ENCODE measurements at regions not wholly inside any gene's neighbourhood (a gene's known extent, or its start where the extent isn't known, plus 50 kb on each side); places are given as distances from the start of the nearest gene placed in this dataset.

- TF ChIP-seq CTCF (IDR thresholded peaks at IDR 0.05) (no peak), EP300 (IDR thresholded peaks at IDR 0.05) (no peak), POLR2A (IDR thresholded peaks at IDR 0.05) (no peak)
- no peaks in the 10 kb centered on the region for H3K36me3 ChIP-seq
- H3K27me3 ChIP-seq = no peaks in the 10 kb centered on the region
- no peaks in the 10 kb centered on the region for H3K4me1 ChIP-seq
- H3K27ac ChIP-seq = no peak overlapping the region
- WGBS, 2 donors = 89 to 92% methylated on average over 5 of the region's 5 CpGs
- DNase-seq (ENCODE audit: low spot score in 2 of 2) = no peak
- H3K4me3 ChIP-seq = no peak overlapping the region
- H3K9me3 ChIP-seq = no peaks in the 10 kb centered on the region
These were observed 233.7 kb upstream of the SOX21 start for GRCh38 chr13:94946039-94946438.

GRCh38 chr13:94938124-94938523, 225.8 kb upstream of the SOX21 start:
- TF ChIP-seq POLR2A (IDR thresholded peaks at IDR 0.05) = no peak
- no peak for TF ChIP-seq CTCF (IDR thresholded peaks at IDR 0.05)
- TF ChIP-seq EP300 (IDR thresholded peaks at IDR 0.05) = no peak
- no peak for DNase-seq (ENCODE audit: low spot score in 2 of 2)

GRCh38 chr13:94936633-94937032, 224.3 kb upstream of the SOX21 start:
- Histone ChIP-seq H3K36me3 (no peaks in the 10 kb centered on the region), H3K4me3 (no peak overlapping the region), H3K27me3 (no peaks in the 10 kb centered on the region), H3K4me1 (no peaks in the 10 kb centered on the region), H3K27ac (no peak overlapping the region), H3K9me3 (peaks cover 0 to 10% (median 0%) of the 10 kb centered on the region in 4 donors)
- DNase-seq (ENCODE audit: low spot score in 2 of 2) = no peak
- TF ChIP-seq EP300 (IDR thresholded peaks at IDR 0.05) (no peak), POLR2A (IDR thresholded peaks at IDR 0.05) (no peak), CTCF (IDR thresholded peaks at IDR 0.05) (no peak)

More at GRCh38 chr13:94938124-94938523, 225.8 kb upstream of the SOX21 start:
- H3K9me3 ChIP-seq = peaks cover 0 to 6% (median 0%) of the 10 kb centered on the region in 4 donors
- no peaks in the 10 kb centered on the region for H3K4me1 ChIP-seq
- no peak overlapping the region for H3K4me3 ChIP-seq
- 86 to 87% methylated on average over 4 of the region's 4 CpGs for WGBS, 2 donors
- no peak overlapping the region for H3K27ac ChIP-seq
- H3K27me3 ChIP-seq = no peaks in the 10 kb centered on the region
- H3K36me3 ChIP-seq = no peaks in the 10 kb centered on the region

GRCh38 chr13:94933936-94934335, 221.6 kb upstream of the SOX21 start:
- Histone ChIP-seq H3K36me3 (no peaks in the 10 kb centered on the region), H3K4me1 (no peaks in the 10 kb centered on the region), H3K9me3 (peaks cover 0 to 10% (median 0%) of the 10 kb centered on the region in 4 donors), H3K4me3 (no peak overlapping the region), H3K27ac (no peak overlapping the region), H3K27me3 (no peaks in the 10 kb centered on the region)
- DNase-seq (ENCODE audit: low spot score in 2 of 2) = no peak
- TF ChIP-seq CTCF (IDR thresholded peaks at IDR 0.05) (no peak), POLR2A (IDR thresholded peaks at IDR 0.05) (no peak), EP300 (IDR thresholded peaks at IDR 0.05) (no peak)
- WGBS, 2 donors = 88 to 94% methylated on average over 4 of the region's 4 CpGs

GRCh38 chr13:94933230-94933751, 220.9 kb upstream of the SOX21 start:
- TF ChIP-seq POLR2A (IDR thresholded peaks at IDR 0.05) = no peak
- no peak for TF ChIP-seq CTCF (IDR thresholded peaks at IDR 0.05)
- TF ChIP-seq EP300 (IDR thresholded peaks at IDR 0.05) = no peak
- Histone ChIP-seq H3K4me3 (no peak overlapping the region), H3K27me3 (no peaks in the 10 kb centered on the region), H3K27ac (no peak overlapping the region), H3K36me3 (no peaks in the 10 kb centered on the region), H3K4me1 (no peaks in the 10 kb centered on the region), H3K9me3 (peaks cover 0 to 10% (median 0%) of the 10 kb centered on the region in 4 donors)
- DNase-seq (ENCODE audit: low spot score in 2 of 2) = no peak
- 95 to 99% methylated on average over 4 of the region's 4 CpGs for WGBS, 2 donors
